ENCODE measurements at regions not wholly inside any gene's neighbourhood (a gene's known extent, or its start where the extent isn't known, plus 50 kb on each side); places are given as distances from the start of the nearest gene placed in this dataset.

GRCh38 chr10:25661632-25662031 lies 272.4 kb upstream of the MYO3A start:
- H3K4me3 ChIP-seq (replicated peaks; ENCODE audit: low read depth, low read length) = no peak overlapping the region
- no peak for TF ChIP-seq CTCF (IDR thresholded peaks at IDR 0.05; ENCODE audit: low read depth, low read length, missing control alignments)
- DNase-seq (ENCODE audit: extremely low read depth, low read depth) = no peak

- no peak for TF ChIP-seq CTCF (IDR thresholded peaks at IDR 0.05; ENCODE audit: low read depth, low read length, missing control alignments)
- no peak overlapping the region for H3K4me3 ChIP-seq (replicated peaks; ENCODE audit: low read depth, low read length)
- DNase-seq (ENCODE audit: extremely low read depth, low read depth) = no peak
Observed at GRCh38 chr10:25666276-25666675, 267.8 kb upstream of the MYO3A start.

GRCh38 chr10:25675204-25675603 lies 258.8 kb upstream of the MYO3A start:
- no peak for DNase-seq (ENCODE audit: extremely low read depth, low read depth)
- no peak for TF ChIP-seq CTCF (IDR thresholded peaks at IDR 0.05; ENCODE audit: low read depth, low read length, missing control alignments)
- no peak overlapping the region for H3K4me3 ChIP-seq (replicated peaks; ENCODE audit: low read depth, low read length)

GRCh38 chr10:25675615-25676014 lies 258.4 kb upstream of the MYO3A start:
- H3K4me3 ChIP-seq (replicated peaks; ENCODE audit: low read depth, low read length) = no peak overlapping the region
- no peak for DNase-seq (ENCODE audit: extremely low read depth, low read depth)
- no peak for TF ChIP-seq CTCF (IDR thresholded peaks at IDR 0.05; ENCODE audit: low read depth, low read length, missing control alignments)

- DNase-seq (ENCODE audit: extremely low read depth, low read depth) = no peak
- TF ChIP-seq CTCF (IDR thresholded peaks at IDR 0.05; ENCODE audit: low read depth, low read length, missing control alignments) = no peak
- H3K4me3 ChIP-seq (replicated peaks; ENCODE audit: low read depth, low read length) = no peak overlapping the region
Observed at GRCh38 chr10:25678220-25678619, 255.8 kb upstream of the MYO3A start.

- DNase-seq (ENCODE audit: extremely low read depth, low read depth) = no peak
- no peak overlapping the region for H3K4me3 ChIP-seq (replicated peaks; ENCODE audit: low read depth, low read length)
- no peak for TF ChIP-seq CTCF (IDR thresholded peaks at IDR 0.05; ENCODE audit: low read depth, low read length, missing control alignments)
Observed at GRCh38 chr10:25678666-25679065, 255.4 kb upstream of the MYO3A start.

- no peak for DNase-seq (ENCODE audit: extremely low read depth, low read depth)
- no peak overlapping the region for H3K4me3 ChIP-seq (replicated peaks; ENCODE audit: low read depth, low read length)
- no peak for TF ChIP-seq CTCF (IDR thresholded peaks at IDR 0.05; ENCODE audit: low read depth, low read length, missing control alignments)
Observed at GRCh38 chr10:25682203-25682851, 251.7 kb upstream of the MYO3A start.
